CD4-positive, alpha-beta T cell treated with Interleukin-17A for 4 hours (primary cell): ENCODE measurements at regions not wholly inside any gene's neighbourhood (a gene's known extent, or its start where the extent isn't known, plus 50 kb on each side); places are given as distances from the start of the nearest gene placed in this dataset.

ENCODE experiments used
- DNase-seq: peaks from one replicate; pipeline ENCODE4 v3.0.0-alpha.2; 2020; ENCODE audit warnings: mixed read lengths

DNA sequence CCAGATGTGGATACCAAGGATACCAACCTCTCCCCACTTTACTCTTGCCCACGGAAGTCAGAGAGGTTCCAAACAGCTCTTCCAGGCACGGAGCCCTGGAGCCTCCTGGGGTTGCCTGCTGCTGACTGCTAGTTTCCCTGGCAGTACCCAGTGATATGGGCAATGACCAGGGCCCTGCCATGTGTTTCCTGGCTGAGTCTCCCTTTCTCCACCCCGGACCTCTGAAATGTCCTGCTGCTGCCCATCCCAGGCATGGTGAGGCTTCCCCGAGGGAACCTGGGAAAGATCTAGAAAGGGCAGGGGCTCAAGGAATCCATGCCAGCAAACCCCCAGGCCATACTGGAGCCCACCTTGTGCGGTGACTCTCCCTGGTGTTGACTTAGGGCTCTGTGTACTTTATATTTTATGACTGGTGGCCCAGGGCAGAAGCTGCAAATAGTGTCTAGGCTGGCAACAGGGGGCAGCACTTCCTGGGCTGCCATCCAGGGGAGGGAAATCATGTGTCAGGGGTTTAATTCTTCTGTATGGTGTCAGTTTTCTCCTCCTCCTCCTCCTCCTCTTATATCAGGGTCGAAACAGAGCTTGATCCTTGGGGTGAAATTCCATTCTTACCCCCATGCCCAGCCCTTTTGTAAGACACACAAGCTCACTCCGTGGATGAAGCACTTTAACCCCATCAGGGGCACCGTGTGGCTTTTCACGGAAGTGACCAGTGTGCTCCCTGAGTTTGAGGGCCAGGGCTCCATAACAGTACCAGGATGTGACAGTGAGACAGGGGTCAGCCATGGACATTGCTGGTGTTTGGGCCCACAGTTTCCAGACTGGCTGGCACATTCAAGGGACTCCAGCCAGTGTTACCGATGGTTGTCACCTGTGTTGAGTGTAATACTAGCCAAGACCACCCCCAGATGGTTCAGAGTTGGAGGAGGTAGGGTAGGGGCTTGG lies 62.4 kb upstream of the GDF10 start:
- no peak for DNase-seq

DNA sequence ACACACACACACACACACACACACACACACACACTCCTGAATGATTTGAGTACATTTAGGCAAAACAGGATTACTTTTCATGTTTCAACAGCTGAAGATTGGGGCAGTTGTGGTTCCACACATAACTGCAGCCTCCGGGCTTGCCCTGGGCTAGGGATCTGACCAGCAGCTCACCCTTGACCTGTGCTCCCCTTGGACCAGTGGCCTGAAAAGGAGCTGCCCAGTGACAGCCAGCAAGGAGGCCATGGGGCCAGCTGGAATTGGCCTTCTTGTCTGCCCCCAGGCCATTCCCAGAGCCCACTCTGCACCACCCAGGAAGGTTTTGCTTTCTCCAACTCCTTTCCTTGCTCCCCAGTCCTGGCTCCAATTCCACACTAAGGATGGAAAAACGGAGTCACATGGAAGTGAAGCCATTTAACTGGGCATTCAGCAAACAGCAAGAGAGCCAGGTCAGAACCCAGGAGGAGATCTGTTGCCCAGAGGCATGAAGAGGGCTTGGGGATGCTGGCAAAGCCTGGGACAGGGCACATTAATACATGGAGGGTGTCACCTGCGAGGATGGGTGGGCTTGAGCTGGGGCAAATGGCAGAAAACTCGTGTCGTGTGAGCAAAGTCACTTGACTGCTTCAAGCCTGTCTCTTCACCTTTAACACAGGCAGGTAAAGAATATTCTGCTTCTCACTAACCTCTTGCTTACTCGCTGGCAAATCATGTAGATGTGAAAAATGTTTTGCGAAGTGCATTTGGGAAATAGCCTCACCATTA lies 61.5 kb upstream of the GDF10 start:
- no peak for DNase-seq

DNA sequence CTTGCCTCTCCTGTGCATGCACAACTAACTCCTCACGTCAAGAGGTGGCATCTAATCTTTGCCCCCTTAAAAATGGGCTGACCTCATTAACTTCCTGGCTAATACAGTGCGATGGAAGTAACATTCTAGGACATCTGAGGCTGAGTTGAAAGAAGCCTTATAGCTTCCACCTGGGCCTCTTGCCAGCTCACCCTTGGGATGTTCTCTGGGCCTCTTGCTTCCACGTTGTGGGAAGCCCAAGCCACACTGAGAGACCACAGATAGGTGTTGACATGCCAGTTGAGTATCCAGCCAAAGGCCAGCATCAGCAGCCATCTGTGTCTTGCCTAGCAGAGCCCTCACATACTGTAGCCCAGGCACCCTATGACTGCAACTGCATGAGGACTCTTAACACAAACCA lies 60.8 kb upstream of the GDF10 start:
- no peak for DNase-seq

DNA sequence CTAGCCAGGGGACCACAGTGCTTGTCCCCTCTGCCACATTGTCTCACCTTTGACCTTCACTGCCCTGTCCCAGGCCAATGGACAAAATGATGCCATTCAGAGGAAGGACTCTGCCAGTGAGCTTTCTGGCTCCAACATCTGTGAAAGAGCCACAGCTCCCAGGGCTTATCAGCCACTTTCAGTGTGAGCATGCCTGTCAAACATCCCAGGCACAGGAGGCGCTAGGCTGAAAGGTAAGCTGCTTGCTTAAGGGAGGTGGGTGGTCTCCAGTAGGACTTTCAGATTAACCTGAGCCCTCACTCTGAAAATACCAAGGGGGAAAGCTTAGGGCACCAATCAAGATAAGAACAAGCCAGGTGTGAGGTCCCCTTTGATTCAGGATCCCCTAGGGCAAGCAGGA lies 59.8 kb upstream of the GDF10 start:
- DNase-seq = no peak

DNA sequence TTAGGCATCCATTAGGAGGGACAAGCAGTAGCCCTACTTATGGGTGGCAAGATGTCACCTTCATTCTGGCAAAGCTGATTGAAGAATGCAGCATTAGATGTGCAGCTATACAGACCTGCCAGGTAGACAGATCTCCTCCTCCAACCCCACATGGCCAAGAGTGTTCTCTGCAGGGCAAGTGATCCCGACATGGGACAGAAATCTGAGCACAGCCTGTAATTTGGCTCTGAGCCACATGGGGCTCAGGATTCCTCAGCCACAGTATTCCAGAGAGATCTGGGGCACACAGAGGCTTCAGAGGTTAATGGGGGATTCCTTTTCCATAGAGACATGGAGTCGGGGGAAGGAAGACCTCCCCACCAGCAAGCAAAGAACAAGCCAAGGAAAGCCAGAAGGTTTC lies 58.7 kb upstream of the GDF10 start:
- no peak for DNase-seq

DNA sequence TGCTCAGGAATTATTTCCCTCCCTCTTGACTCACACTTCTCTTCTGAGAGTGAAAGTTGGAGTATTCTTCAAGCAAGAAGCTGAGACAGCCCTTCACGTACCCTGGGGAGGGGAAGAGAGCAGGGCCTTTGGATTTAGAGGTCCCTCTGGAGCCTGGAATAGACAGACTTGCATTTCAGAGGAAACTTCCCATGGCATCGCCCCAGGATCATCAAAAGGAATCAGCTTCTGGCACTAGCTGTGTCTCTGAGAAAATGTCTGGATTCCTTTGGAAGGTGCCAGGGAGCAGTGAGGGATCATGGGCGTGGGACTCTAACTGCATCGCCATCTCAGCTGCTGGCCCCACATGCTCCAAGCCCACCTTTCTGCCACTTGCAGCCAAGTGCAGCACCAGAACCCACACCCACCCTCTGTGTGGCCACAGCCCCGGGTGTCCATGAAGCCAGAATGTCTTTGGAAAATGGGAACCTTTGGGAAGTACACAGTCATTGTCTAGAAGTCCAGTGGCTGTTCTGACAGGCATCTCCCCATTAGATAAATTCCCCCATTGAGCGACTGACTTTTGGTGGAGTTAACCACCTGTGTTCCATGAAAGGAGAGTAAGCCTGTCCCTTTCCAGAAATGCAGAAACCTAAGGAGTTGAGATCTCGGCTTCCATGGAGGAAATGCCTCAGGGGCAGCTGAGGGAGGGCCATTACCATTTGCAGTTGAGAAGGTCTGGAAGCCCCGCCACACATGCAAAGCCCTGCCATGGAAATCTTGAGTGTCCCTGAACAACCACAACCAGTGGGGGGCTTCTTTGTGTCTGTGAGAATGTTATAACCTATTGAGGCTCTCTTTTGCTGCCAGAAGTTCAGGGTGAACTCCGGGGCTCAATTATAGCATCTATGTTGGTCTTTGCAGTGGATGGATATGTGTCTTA lies 57.8 kb upstream of the GDF10 start:
- no peak for DNase-seq

DNA sequence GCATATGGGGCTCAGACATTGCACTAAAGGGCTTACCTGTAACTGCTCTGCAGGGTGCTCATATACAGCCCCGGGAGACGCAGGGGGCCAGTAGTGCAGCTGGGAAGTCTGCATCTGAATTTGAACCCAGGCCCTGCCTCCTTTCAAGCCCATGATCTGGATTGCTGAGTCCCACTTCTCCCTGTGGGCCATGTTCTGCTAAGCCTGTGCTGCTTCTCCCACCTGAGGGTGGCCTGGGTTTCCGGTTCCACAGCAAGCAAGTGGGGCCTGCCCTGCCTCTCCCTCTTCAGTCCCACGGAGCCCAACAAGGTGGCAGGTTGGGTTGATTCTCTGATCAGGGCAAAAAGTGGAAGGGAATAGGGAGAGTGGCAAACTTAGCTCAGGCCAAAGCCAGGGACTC lies 56.6 kb upstream of the GDF10 start:
- no peak for DNase-seq

DNA sequence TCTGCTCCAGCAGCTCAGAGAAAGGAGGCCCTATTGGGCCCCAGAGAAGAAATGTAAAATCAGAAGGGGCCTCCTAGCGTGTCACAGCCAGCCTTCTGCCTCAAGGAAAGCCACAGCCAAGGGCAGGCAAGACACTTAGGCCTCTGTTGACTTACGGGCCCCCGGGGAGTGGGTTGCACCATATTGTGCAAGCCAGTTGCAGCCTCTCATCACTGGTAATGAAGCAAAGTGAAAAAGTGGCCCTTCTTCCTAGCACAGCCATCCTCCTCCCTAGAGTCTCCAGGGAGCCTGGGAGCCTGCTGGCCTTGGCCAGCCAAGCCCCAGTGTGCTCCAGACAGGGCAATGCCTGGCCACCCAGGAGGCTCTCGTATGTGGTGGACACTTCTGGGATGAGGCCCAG lies 56.2 kb upstream of the GDF10 start:
- no peak for DNase-seq

DNA sequence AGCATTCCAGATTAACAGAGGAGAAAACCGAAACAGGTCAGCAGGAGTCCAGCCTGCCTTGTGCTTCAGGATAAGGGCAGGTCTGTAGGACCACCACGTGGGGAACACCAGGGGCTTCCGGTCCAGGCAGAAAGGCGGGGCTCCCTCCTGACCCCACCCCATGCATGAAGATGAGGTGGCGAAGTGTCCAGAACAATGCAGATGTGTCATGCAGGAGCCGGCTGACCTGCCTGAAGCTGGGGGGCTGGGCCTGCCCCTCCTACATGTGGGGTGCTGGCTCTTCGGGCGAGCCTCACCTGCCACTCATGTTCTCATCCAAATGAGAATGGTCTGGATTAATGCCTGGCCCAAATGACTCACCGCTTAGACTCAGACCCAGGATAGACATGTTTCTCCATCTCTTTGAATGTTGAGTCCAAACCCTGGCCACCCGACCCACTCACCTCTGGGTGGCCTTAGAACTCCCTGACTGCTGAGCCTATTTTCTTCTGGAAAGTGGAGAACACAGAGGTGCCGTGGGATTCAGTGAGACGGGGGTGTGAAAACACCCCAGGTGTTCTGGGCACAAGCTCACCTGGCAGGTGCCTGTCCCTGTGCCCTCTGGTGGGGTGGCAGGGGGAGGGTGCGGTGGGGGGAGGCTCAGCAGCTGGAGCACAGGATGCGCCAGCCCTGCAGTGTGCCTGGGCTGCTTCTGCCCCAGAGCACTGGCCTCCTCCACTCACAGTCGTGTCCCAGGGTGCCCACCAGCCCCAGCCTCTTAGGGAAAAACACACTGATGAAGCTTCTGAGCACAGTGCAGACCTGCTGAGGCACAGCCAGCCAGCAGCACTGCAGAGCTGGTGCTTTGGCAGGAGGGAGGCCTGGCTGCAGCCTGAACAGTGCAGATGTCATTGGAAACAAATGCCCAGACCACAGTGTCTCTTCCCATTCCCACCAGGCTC lies 55.2 kb upstream of the GDF10 start:
- DNase-seq = no peak

DNA sequence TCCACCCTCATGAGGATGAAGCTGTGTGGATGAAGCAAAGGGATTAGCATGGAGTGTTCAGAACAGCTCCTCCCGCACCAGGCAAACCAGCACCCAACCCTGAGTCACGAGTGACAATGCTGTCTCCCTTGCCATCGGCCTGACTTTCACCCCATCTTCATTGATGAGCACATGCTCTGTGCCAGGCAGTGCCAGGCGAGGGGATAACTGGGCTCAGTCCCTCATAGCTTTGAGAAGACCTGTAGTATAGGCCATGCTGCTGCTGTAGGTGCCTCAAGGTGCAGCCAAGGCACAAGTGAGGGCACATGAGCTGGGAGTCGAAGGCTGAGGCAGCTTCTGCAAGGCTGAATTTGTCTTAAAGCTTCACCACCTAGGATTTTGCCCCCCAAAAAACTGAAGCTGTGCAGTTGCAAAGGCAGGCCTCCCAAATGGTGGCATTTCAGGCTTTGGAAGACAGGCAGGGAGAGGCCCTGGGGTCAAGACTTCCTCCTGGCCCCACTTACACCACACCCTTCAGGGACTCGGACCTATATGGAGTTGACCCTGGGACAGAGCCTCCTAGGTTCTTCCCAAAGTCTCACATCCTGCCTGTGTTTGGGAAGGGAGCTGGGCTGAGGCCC lies 54.2 kb upstream of the GDF10 start:
- DNase-seq = no peak

DNA sequence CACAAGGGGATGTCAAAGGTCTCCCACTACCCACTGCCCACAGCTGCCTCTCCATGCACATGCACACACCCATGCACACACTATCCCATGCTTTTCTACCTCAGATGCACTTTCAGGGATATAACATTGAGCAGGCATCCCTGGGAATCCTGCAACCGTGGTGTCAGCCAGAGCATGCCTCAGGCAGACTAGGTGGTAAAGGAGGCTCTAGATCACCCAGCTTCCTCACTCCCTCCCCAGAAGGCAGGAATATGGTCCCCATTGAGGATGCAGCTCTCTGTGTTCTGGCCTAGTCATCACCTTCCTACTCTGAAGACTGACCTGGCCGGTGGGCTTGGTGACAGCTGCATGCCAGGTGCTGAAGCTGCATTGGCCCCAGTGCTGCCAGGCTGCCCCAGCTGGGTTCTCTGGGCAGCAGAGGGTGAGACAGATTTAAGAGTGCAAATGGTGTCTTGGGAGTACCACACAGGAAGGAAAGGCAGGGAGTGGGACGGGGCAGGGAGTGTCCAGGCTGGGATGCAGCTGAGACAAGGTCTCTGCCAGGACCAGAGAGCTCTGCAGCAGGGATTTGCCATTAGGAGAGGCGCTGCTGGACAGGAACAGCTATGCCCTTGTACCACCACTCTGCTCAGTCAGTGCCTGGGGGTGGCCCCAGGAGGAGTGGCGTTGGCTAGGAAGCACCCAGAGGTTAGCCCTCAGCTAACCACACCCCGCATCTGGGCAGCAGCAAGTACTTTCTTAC lies 53.4 kb upstream of the GDF10 start:
- DNase-seq = no peak

DNA sequence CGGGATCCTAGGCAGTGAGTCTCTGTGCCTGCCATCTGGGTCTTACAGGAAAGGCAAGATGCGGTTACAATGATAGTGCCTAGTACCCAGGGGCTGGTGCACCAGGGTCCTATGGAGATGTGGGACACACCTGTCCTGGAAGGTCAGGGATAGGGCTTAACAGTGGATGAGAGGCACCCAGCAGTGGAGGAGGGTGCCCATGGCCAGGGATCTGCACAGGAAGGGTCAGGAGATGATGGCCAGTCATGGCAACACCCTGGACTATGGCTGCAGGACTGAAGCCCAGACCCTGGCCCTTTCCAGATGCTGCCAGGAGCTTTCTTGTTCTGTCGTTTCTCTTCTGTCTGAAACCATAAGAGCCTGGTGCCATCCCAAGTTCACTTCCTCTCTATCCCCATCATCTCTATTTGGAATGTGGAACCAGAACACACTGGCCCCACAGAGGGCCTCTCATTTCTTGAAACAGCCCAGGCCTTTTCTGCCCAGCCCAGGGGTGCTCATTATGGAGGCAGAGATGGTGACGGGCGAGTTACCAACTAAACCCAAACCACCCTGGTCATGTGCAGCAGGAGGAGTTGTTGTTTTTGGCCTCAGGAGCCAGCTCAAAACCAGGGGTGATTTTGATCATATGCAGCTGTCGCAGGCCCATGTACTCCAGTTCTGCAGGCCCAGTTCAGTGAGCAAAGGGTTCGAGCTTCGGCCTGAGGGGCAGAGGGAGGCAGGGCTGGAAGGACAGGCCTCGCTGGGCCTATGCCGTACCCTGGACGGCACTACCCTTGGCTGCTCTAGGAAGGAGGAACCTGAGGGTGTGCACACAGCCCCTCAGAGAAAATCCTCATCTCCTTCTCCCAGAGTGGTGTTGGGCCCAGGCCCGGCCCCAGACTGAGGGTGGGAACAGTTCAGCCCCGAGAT lies 52.6 kb upstream of the GDF10 start:
- no peak for DNase-seq

DNA sequence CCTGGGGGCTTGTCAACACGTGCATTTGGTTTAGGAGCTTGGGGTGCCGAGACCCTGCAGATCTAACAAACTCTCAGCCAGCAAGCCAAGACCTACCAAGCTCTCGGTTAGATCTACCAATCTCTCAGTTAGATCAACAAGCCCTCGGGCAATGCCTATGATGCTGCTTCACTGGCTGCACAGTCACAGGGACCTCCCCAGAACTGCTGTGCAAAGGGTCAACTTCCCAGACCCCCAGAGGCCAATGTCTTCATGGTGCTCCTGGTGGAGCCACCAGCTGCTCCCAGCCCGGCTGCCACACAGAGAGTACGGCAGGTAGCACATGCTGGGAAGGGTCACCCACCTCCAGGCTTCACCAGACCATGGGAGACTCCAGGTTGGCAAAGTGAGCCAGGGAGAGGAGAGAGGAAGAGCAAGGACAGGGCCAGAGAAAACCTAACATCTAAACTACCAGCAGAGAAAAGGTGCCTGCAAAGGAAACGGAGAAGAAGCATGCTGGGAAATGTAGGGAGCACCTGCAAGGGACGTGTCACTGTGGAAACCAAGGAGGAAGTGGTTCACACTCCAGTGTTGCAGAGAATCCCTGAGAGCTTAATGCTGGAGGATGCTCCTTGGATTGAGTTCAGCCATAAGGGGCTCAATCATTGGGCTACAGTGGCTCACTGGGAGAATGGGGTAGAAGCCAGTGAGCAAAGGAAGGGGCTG lies 51.5 kb upstream of the GDF10 start:
- no peak for DNase-seq

DNA sequence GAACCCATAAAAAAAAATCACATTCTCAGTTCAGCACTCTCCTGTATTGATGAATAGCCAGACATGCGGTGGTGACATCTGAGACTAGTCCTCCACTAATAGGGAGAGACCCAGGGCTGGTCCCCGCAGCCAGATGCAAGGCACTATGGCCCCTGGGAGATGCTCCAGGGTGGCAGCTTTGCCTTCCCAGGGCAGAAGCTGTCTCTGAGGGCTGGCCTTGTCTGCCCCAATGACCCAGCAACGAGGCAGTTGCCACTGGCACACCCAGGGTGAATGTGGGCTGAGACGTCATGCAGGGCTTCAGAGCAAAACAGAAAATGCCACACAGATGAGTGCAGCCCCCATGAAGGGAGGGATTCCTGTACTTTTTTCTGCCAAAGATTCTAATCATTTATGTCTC lies 50.1 kb upstream of the GDF10 start:
- no peak for DNase-seq
